GM19239 (cell line): ENCODE measurements at regions not wholly inside any gene's neighbourhood (a gene's known extent, or its start where the extent isn't known, plus 50 kb on each side); places are given as distances from the start of the nearest gene placed in this dataset.
"Not testable (repeated sequence)": the region's sequence is repeated elsewhere in the genome, so short reads cannot be mapped to it uniquely, and the experiment has no call there.

Experiments
- DNase-seq: peaks from one replicate; pipeline ENCODE4 v3.0.0; 2011; ENCODE audit warnings: low spot score; ENCODE audit not compliant: insufficient read length
- FAIRE-seq: peaks from 2 replicates; lab custom pipeline; 2011; peaks lifted over from hg19 to GRCh38; lab: Jason Lieb, UNC

- DNase-seq (no peak), FAIRE-seq (no peak)
Observed at GRCh38 chr16:5305023-5305422, 207.4 kb upstream of the EEF2KMT start.

GRCh38 chr16:5302372-5303114 lies 204.9 kb upstream of the EEF2KMT start:
- no peak for FAIRE-seq

DNA sequence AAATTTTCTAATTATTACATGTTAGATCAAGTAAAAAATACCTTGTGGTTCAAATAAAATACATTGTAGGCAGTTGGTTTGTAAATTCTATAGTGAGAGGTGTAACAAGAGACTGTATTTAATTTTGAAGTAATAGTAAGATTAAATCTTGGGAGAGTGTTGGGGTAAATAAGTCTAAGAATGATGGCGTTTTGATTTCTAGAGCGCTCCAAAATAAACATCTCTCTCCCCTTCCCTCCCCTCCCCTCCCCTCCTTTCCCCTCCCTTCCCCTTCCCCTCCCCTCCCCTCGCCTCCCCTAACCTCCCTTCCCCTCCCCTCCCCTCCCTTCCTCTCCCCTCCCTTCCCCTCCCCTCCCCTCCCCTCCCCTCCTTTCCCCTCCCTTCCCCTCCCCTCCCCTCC lies 200.6 kb upstream of the EEF2KMT start:
- no peak for FAIRE-seq
- DNase-seq = no peak

More at GRCh38 chr16:5302372-5303114, 204.9 kb upstream of the EEF2KMT start:
- no peak for DNase-seq

GRCh38 chr16:5296176-5296575 lies 198.6 kb upstream of the EEF2KMT start:
- DNase-seq = no peak
- FAIRE-seq = no peak

GRCh38 chr16:5295304-5295703 lies 197.7 kb upstream of the EEF2KMT start:
- not testable (repeated sequence) for DNase-seq, FAIRE-seq

DNA sequence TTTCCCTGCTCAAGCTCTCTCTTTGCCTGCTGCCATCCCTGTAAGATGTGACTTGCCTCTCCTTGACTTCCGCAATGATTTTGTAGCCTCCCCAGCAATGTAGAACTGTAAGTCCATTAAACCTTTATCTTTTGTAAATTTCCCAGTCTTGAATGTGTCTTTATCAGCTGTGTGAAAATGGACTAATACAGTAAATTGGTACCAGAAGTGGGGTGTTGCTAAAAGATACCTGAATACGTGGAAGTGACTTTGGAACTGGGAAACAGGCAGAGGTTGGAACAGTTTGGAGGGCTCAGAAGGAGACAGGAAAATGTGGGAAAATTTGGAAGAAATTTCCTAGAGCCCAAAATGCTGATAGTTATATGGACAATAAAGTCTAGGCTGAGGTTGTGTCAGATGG lies 184.6 kb upstream of the EEF2KMT start:
- FAIRE-seq, DNase-seq: not testable (repeated sequence)

DNA sequence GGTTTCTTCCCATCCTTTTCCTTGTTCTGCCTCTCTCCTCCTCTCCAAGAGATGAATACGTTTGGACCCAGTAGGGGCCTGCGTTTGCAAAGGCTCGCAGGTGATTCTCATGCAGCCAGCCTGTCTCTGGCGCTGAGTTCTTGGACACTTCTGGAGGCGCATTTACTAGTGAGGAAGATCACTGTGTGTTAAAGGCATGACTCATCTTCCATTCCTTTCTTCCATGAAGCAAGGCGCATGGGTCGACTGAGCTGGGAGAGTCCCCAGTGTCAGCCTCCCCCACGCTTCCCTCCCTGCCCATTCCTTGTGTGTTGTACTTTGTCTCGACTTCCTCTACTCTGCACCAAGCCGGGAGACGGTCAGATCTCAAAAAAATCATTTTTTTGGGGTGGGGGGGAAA lies 159.9 kb upstream of the EEF2KMT start:
- DNase-seq = no peak
- FAIRE-seq = no peak

GRCh38 chr16:5252791-5253190 lies 155.2 kb upstream of the EEF2KMT start:
- FAIRE-seq = no peak

GRCh38 chr16:5247403-5247802 lies 149.8 kb upstream of the EEF2KMT start:
- not testable (repeated sequence) for DNase-seq, FAIRE-seq

More at GRCh38 chr16:5252791-5253190, 155.2 kb upstream of the EEF2KMT start:
- DNase-seq = no peak

- not testable (repeated sequence) for DNase-seq, FAIRE-seq
Observed at GRCh38 chr16:5240278-5240626, 142.7 kb upstream of the EEF2KMT start.

- DNase-seq = peak; percentile 31
- not testable (repeated sequence) for FAIRE-seq
Observed at GRCh38 chr16:5239472-5240277, 142.1 kb upstream of the EEF2KMT start.

DNA sequence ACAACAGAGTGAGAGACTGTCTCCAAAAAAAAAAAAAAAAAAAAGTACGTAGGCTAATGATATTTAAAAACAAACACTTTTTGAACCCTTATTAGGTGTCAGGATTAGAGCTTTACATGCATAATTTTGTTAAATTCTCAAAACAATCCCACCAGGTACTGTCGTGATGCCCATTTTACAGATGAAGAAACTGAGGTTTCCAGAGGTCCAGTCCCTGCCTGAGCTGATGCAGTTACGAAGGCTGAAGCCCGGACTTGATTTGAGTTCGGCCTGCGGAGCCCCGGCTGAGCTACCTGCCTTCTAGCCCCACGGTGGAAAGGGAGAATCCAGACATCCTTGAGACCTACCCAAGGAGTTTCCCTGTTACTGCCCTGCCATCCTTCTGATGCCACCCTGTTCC lies 137.5 kb upstream of the EEF2KMT start:
- FAIRE-seq = no peak
- no peak for DNase-seq

DNA sequence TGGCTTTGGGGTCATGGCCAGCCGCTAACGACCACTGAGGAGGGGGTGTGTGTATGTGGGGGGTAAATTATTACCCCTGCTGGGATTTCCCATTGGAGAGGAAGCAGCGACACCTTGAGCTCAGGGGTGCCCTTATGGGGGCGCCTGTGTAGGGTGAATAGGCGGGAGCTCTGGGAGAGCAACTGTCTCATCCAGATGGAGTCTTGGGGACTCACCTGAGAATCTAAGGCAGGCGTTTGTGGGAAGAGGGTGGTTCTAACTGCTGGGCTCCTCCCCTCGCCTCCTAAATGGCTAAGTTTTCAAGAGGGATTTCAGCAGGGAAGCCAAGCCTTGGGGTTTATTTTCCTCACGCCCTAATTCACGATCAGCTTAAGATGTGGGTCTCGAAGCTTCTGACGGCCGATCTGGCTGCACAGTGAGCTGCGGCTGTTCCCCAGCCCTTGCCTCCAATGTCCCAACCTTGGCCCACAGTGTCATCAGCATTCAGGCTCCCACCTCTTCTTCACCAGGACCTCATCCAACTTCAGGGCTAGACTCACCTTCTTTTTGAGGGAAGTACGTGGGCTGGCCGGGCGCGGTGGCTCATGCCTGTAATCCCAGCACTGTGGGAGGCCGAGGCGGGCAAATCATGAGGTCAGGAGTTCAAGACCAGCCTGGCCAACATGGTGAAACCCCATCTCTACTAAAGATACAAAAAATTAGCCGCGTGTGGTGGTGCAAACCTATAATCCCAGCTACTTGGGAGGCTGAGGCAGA lies 136.9 kb upstream of the EEF2KMT start:
- no peak for FAIRE-seq
- no peak for DNase-seq

DNA sequence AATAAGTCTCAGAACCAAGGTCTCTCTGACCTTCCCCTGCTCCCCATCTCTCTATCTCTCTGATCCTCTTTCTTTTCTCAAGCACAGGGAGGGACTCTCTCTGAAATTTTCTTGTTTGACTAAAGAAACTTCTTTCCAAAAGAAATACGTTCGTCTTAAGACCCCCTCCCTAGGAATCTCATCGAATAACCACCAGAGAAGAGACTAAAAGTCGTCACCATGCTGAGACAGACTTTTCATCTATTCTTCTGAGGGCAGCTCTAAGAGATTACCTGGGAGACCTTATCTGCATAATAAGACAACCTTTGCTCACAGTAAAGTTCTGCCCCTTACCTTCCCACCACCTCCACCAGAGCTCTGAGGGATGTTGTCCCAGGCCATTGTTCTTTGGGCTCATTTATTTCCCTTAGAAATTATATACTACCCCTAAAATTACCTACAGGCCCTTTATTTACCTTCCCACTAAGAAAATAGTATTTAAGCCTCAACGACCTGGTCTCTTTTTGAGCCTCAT lies 133.7 kb upstream of the EEF2KMT start:
- FAIRE-seq (no peak), DNase-seq (no peak)

DNA sequence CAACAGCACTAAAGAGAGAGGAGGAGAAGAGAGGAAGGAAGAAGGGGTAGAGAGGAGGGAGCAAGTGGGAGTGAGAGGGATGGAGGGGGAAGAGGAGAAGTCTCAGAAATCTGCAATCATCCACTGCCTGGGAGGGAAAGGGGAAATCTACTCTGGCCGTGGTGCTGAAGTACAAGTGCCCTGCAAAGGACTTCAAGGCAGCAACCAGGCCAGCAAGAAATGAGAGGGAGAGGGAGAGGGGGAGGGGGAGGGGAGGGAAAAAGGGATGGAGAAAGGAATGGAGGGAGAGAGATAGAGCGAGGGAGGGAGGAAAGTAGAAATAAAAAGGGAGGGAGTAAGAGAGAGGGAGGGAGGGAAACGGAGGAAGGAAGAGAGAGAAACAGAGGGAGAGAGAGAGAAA lies 130.8 kb upstream of the EEF2KMT start:
- FAIRE-seq = no peak
- no peak for DNase-seq

- no peak for FAIRE-seq
Observed at GRCh38 chr16:5225931-5226655, 128.5 kb upstream of the EEF2KMT start.

GRCh38 chr16:5222761-5223160 lies 125.2 kb upstream of the EEF2KMT start:
- FAIRE-seq (no peak), DNase-seq (no peak)

More at GRCh38 chr16:5225931-5226655, 128.5 kb upstream of the EEF2KMT start:
- no peak for DNase-seq

- not testable (repeated sequence) for DNase-seq, FAIRE-seq
Observed at GRCh38 chr16:5221831-5222230, 124.2 kb upstream of the EEF2KMT start.

- FAIRE-seq (no peak), DNase-seq (no peak)
Observed at GRCh38 chr16:5220705-5221104, 123.1 kb upstream of the EEF2KMT start.
